ENCODE measurements at regions not wholly inside any gene's neighbourhood (a gene's known extent, or its start where the extent isn't known, plus 50 kb on each side); places are given as distances from the start of the nearest gene placed in this dataset.

DNA sequence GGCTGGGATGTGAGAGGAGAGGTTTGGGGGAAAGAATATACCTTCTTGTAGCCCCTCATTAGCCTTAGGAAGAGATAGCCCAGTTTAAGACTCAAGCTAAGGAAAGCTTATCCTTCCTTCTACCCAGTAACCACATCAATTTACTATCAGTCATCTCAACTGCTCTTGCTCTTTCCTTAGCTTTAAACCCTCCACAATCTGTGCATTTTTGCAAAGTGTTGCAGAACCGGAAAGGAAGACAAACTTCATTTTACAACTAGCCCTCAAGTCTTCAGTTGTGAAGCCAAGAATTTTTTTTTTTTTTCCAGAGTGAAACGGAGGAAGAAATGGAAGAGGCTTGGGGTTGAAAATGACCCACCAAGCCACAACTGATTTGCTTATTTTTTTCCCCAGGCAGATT is 137.0 kb upstream of the LMO4 start:
- TF ChIP-seq, protein P1, sequence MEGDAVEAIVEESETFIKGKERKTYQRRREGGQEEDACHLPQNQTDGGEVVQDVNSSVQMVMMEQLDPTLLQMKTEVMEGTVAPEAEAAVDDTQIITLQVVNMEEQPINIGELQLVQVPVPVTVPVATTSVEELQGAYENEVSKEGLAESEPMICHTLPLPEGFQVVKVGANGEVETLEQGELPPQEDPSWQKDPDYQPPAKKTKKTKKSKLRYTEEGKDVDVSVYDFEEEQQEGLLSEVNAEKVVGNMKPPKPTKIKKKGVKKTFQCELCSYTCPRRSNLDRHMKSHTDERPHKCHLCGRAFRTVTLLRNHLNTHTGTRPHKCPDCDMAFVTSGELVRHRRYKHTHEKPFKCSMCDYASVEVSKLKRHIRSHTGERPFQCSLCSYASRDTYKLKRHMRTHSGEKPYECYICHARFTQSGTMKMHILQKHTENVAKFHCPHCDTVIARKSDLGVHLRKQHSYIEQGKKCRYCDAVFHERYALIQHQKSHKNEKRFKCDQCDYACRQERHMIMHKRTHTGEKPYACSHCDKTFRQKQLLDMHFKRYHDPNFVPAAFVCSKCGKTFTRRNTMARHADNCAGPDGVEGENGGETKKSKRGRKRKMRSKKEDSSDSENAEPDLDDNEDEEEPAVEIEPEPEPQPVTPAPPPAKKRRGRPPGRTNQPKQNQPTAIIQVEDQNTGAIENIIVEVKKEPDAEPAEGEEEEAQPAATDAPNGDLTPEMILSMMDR (IDR thresholded peaks at IDR 0.05): no peak
- no peak for TF ChIP-seq POLR2A (IDR thresholded peaks at IDR 0.05)

All from thyroid gland (tissue), 4 donors.